ENCODE measurements at regions not wholly inside any gene's neighbourhood (a gene's known extent, or its start where the extent isn't known, plus 50 kb on each side); places are given as distances from the start of the nearest gene placed in this dataset.

GRCh38 chr3:139173372-139174108 is 128.8 kb upstream of the PRR23C start:
- TF ChIP-seq TAF1 (IDR thresholded peaks at IDR 0.05; ENCODE audit: borderline replicate concordance, low read depth, low read length) (no peak), POLR2A (IDR thresholded peaks at IDR 0.05; ENCODE audit: low read depth, low read length) (no peak), POLR2AphosphoS5 (IDR thresholded peaks at IDR 0.05; ENCODE audit: low read depth, low read length) (no peak)

Data from GM12892 (cell line).